ENCODE measurements at regions not wholly inside any gene's neighbourhood (a gene's known extent, or its start where the extent isn't known, plus 50 kb on each side); places are given as distances from the start of the nearest gene placed in this dataset.

DNA sequence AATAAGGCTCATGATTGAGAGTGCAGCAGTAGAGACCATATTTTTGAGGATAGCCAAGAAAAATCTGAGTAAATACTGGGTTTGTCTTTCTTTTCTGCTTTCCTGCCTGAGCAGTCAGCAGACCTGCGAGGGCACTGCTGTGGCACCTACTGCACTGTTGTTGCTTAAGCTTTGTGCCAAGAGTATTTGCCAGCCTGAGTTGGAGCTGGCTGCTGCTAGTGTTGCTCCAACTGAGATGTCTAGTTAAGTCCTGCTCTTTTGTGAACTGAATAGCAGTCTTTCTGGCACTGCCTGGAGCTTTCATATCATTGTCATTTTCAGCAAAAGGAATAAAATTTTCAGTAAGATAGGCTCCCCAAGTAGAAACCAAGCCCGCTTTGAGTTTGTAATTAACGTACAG, 214.5 kb upstream of the P2RY1 start:
- dilution Hi-C loops (cut with MboI; ENCODE audit: extremely low pct_ligation_motif_present, low sequenced_read_pairs), result no loop called here
- H3K9me1 ChIP-seq (replicated peaks; ENCODE audit: control insufficient read depth, extremely low read depth, insufficient read depth, low read length), result no peaks in the 10 kb centered on the region
- CTCF ChIA-PET, result no interaction called here
- TF ChIP-seq MYC (IDR thresholded peaks at IDR 0.05; ENCODE audit: low read depth, low read length) (no peak), EZH2 (IDR thresholded peaks at IDR 0.05; ENCODE audit: borderline replicate concordance, low read depth, low read length, severe bottlenecking) (no peak), POLR2AphosphoS5 (IDR thresholded peaks at IDR 0.05; ENCODE audit: insufficient read depth, low read depth, low read length) (no peak), POLR2A (IDR thresholded peaks at IDR 0.05; ENCODE audit: low read depth, low read length) (no peak)
- H3K4me3 ChIP-seq (replicated peaks in 1 of 3; ENCODE audit: insufficient read depth in 1 of 3, low read depth in 1 of 3, low read length in 3 of 3), result no peak overlapping the region
- BruUV-seq (replicated peaks), result no TSS peak
- no peaks in the 10 kb centered on the region for H3K36me3 ChIP-seq (ENCODE audit: control insufficient read depth in 2 of 2, extremely low read depth in 1 of 2, insufficient read depth in 2 of 2, low read length in 2 of 2)
- H3K9me3 ChIP-seq (replicated peaks; ENCODE audit: control insufficient read depth, insufficient read depth, low read length), result no peaks in the 10 kb centered on the region
- H3K4me2 ChIP-seq (ENCODE audit: insufficient read depth, low read length), result no peak overlapping the region
- FAIRE-seq, result no peak
- H3K9ac ChIP-seq (replicated peaks; ENCODE audit: extremely low read depth, insufficient read depth, low read length), result no peak overlapping the region
- no peak for DNase-seq (ENCODE audit: low read depth, low spot score)
- no peaks in the 10 kb centered on the region for H4K20me1 ChIP-seq (replicated peaks; ENCODE audit: control insufficient read depth, extremely low read depth, insufficient read depth, low read length)
- POLR2A ChIA-PET, result no interaction called here
- H3K4me1 ChIP-seq (ENCODE audit: control insufficient read depth, extremely low read depth, insufficient read depth, low read length), result no peaks in the 10 kb centered on the region
- H3K27me3 ChIP-seq (ENCODE audit: control insufficient read depth in 2 of 2, insufficient read depth in 2 of 2, low read length in 2 of 2), result peaks cover 5 to 6% of the 10 kb centered on the region in 2 experiments
- H3K27ac ChIP-seq (ENCODE audit: insufficient read depth, low read depth, low read length), result no peak overlapping the region
- intact Hi-C loops (cut with micrococcal nuclease), result no loop called here
- H2AFZ ChIP-seq (ENCODE audit: low read depth, low read length), result no peak overlapping the region
- no peaks in the 10 kb centered on the region for H3K79me2 ChIP-seq (ENCODE audit: control insufficient read depth, insufficient read depth, low read length)

DNA sequence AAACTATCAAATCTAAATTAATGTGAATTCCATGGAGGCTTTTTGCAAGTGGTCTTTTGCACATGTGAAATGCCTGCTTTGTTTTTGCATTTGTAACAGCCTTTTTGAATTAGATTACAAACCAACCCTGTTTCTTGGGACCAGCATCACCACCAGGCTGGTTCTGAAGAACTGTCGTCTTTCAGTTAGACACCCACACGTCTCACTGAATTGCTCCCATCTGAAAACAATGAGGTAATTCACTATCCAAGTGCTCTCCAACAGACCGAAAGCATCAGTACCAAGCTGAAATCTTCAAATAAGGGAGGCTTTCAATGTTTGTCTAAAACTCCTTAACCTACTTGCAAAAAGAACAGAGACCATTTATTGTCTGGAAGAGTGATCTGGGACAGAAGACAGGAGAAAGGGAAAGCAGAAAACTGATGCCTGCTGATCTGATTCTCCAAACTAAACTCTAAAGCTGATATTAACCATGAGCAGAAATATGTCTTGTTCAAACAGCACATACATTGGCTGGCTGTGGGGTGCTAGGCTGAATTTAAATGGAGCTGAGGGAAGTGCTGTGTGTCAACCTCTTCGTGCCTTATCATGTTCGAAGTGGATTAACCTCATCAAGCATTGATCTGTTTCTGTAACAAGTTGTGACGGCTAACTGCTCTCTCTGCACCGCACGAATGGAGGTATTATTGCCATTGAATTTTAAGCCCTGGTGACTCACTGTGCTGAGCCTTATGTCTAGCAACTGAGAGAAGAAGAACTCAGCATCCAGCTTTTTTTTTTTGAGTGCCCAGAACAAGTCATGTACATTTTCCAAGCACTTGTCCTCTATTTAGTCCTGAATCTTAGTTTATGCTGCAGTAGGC, 213.7 kb upstream of the P2RY1 start:
- DNase-seq (ENCODE audit: low read depth, low spot score) (no peak), FAIRE-seq (no peak)
- intact Hi-C loops (cut with micrococcal nuclease), result no loop called here
- ChIA-PET POLR2A (no interaction called here), CTCF (no interaction called here)
- Histone ChIP-seq H3K9me1 (replicated peaks; ENCODE audit: control insufficient read depth, extremely low read depth, insufficient read depth, low read length) (no peaks in the 10 kb centered on the region), H3K36me3 (ENCODE audit: control insufficient read depth in 2 of 2, extremely low read depth in 1 of 2, insufficient read depth in 2 of 2, low read length in 2 of 2) (no peaks in the 10 kb centered on the region), H3K27ac (ENCODE audit: insufficient read depth, low read depth, low read length) (no peak overlapping the region), H3K79me2 (ENCODE audit: control insufficient read depth, insufficient read depth, low read length) (no peaks in the 10 kb centered on the region), H3K4me3 (replicated peaks in 1 of 3; ENCODE audit: insufficient read depth in 1 of 3, low read depth in 1 of 3, low read length in 3 of 3) (no peak overlapping the region), H4K20me1 (replicated peaks; ENCODE audit: control insufficient read depth, extremely low read depth, insufficient read depth, low read length) (no peaks in the 10 kb centered on the region), H3K27me3 (ENCODE audit: control insufficient read depth in 2 of 2, insufficient read depth in 2 of 2, low read length in 2 of 2) (peaks cover 5 to 6% of the 10 kb centered on the region in 2 experiments), H2AFZ (ENCODE audit: low read depth, low read length) (no peak overlapping the region), H3K4me2 (ENCODE audit: insufficient read depth, low read length) (no peak overlapping the region), H3K9me3 (replicated peaks; ENCODE audit: control insufficient read depth, insufficient read depth, low read length) (no peaks in the 10 kb centered on the region), H3K4me1 (ENCODE audit: control insufficient read depth, extremely low read depth, insufficient read depth, low read length) (no peaks in the 10 kb centered on the region), H3K9ac (replicated peaks; ENCODE audit: extremely low read depth, insufficient read depth, low read length) (no peak overlapping the region)
- TF ChIP-seq, protein P1, sequence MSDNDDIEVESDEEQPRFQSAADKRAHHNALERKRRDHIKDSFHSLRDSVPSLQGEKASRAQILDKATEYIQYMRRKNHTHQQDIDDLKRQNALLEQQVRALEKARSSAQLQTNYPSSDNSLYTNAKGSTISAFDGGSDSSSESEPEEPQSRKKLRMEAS (IDR thresholded peaks at IDR 0.05; ENCODE audit: insufficient read depth, insufficient read length), result no peak
- TF ChIP-seq EZH2 (IDR thresholded peaks at IDR 0.05; ENCODE audit: borderline replicate concordance, low read depth, low read length, severe bottlenecking), result no peak
- TF ChIP-seq MYC (IDR thresholded peaks at IDR 0.05; ENCODE audit: low read depth, low read length), result no peak
- no peak for TF ChIP-seq FOS (IDR thresholded peaks at IDR 0.05; ENCODE audit: borderline replicate concordance, insufficient read depth, low read length)
- TF ChIP-seq POLR2A (IDR thresholded peaks at IDR 0.05; ENCODE audit: low read depth, low read length), result no peak
- BruUV-seq (replicated peaks), result no TSS peak
- dilution Hi-C loops (cut with MboI; ENCODE audit: extremely low pct_ligation_motif_present, low sequenced_read_pairs), result no loop called here

Measured in endothelial cell of umbilical vein (primary cell).